HCT116 (cell line): ENCODE measurements at regions not wholly inside any gene's neighbourhood (a gene's known extent, or its start where the extent isn't known, plus 50 kb on each side); places are given as distances from the start of the nearest gene placed in this dataset.

Experiments used
- ATAC-seq: fragments of 200-7000 bp; cut with Tn5 transposase; 2 replicates; pipeline ENCODE4 v1.9.1; 2020; ENCODE audit warnings: mild to moderate bottlenecking, moderate library complexity
- BruUV-seq: library from RNA; stranded (reverse); fragments of 400-500 nt; replicated peaks from 2 replicates; lab custom pipeline; 2021; lab: Mats Ljungman, UMichigan
- CTCF ChIA-PET: fragments of 300-600 bp; sonication (Branson Sonifier 250); formaldehyde crosslinking; loops from one replicate; lab custom pipeline; 2021; ENCODE audit warnings: antibody characterized with exemption; lab: Charles Lee
- POLR2A ChIA-PET: fragments of 300-600, 350-600 bp; sonication (Branson Sonifier 250); formaldehyde crosslinking; loops from one replicate; lab custom pipeline; 2021; ENCODE audit warnings: antibody characterized with exemption; lab: Charles Lee
- RAD21 ChIA-PET, 2 experiments: fragments of 300-600 bp; sonication (Branson Sonifier 250); formaldehyde crosslinking; loops; one replicate each; lab custom pipeline; 2023; ENCODE audit warnings: low total read pairs in 2 of 2; ENCODE audit not compliant: uncharacterized antibody in 2 of 2, unreplicated experiment in 2 of 2, low non-redundant PET in 1 of 2; lab: Charles Lee
- DNase-seq: peaks from one replicate; pipeline ENCODE4 v3.0.0-alpha.2; 2010; ENCODE audit warnings: low read depth, low spot score
- H2AFZ ChIP-seq: fragments of 200-600 bp; shearing (Covaris generic), sonication (generic); 2 replicates; pipeline ENCODE4 v1.6.1; 2017; ENCODE audit warnings: low read depth, mixed run types, mixed read lengths, antibody characterized with exemption, low read length; ENCODE audit not compliant: poor library complexity, severe bottlenecking
- H3K27ac ChIP-seq: 2 replicates; pipeline ENCODE4 v1.5.1; 2012; ENCODE audit warnings: low read depth, low read length
- H3K27me3 ChIP-seq: fragments of 200-600 bp; sonication (generic); 2 replicates; pipeline ENCODE4 v1.6.1; 2016; ENCODE audit warnings: mixed run types, low read length, mixed read lengths; ENCODE audit not compliant: insufficient read depth
- H3K36me3 ChIP-seq, 2 experiments: fragments of 200-500 bp in 1 of 2; fragments of 200-600 bp in 1 of 2; sonication (Bioruptor generic) in 1 of 2; sonication (generic) in 1 of 2; 2 replicates each; pipeline versions ENCODE4 v1.5.1 to v1.6.1; 2014 to 2016; ENCODE audit warnings: low read length in 2 of 2, inconsistent platforms in 1 of 2, mixed read lengths in 1 of 2, mixed run types in 1 of 2; ENCODE audit not compliant: insufficient read depth in 2 of 2, control insufficient read depth in 1 of 2
- H3K4me1 ChIP-seq, 2 experiments: fragments of 200-600 bp in 1 of 2; sonication (generic) in 1 of 2; 2 replicates each; pipeline versions ENCODE4 v1.5.1 to v1.6.1; 2012 to 2017; ENCODE audit warnings: low read length in 2 of 2, inconsistent platforms in 1 of 2, mild to moderate bottlenecking in 1 of 2, mixed read lengths in 1 of 2, mixed run types in 1 of 2, moderate library complexity in 1 of 2; ENCODE audit not compliant: insufficient read depth in 2 of 2, control insufficient read depth in 1 of 2
- H3K4me2 ChIP-seq: fragments of 200-600 bp; sonication (generic); 2 replicates; pipeline ENCODE4 v1.6.1; 2017; ENCODE audit warnings: mixed run types, low read length, mixed read lengths
- H3K4me3 ChIP-seq, 2 experiments: fragments of 200-600 bp in 1 of 2; sonication (generic) in 1 of 2; replicated peaks in 1 of 2; 2 replicates each; pipeline ENCODE4 v1.5.1; 2011 to 2016; ENCODE audit warnings: low read length in 2 of 2, control low read depth in 1 of 2, low read depth in 1 of 2, mild to moderate bottlenecking in 1 of 2, mixed read lengths in 1 of 2, mixed run types in 1 of 2
- H3K79me2 ChIP-seq: fragments of 200-600 bp; sonication (generic); 2 replicates; pipeline ENCODE4 v1.6.1; 2017; ENCODE audit warnings: mild to moderate bottlenecking, mixed run types, low read length, moderate library complexity, mixed read lengths; ENCODE audit not compliant: insufficient read depth
- H3K9ac ChIP-seq: fragments of 200-600 bp; sonication (generic); 2 replicates; pipeline ENCODE4 v1.6.1; 2016; ENCODE audit warnings: low read length, mixed read lengths
- H3K9me2 ChIP-seq: fragments of 200-600 bp; sonication (generic), shearing (Covaris generic); 2 replicates; pipeline ENCODE4 v1.6.1; 2017; ENCODE audit warnings: mixed run types, mild to moderate bottlenecking, moderate library complexity; ENCODE audit not compliant: insufficient read depth
- H3K9me3 ChIP-seq, 2 experiments: fragments of 200-500 bp in 1 of 2; fragments of 200-600 bp in 1 of 2; sonication (Bioruptor generic) in 1 of 2; sonication (generic) in 1 of 2; 2 replicates each; pipeline ENCODE4 v1.6.1; 2014 to 2017; ENCODE audit warnings: low read length in 2 of 2, mixed read lengths in 2 of 2, inconsistent platforms in 1 of 2, low read depth in 1 of 2, mild to moderate bottlenecking in 1 of 2, mixed run types in 1 of 2, moderate library complexity in 1 of 2; ENCODE audit not compliant: control insufficient read depth in 1 of 2, insufficient read depth in 1 of 2
- H4K20me1 ChIP-seq: fragments of 200-600 bp; sonication (generic), shearing (Covaris generic); 2 replicates; pipeline ENCODE4 v1.6.1; 2017; ENCODE audit warnings: mixed run types, mild to moderate bottlenecking, moderate library complexity; ENCODE audit not compliant: insufficient read depth
- ATF3 ChIP-seq: IDR thresholded peaks from 2 replicates; pipeline ENCODE4 v1.6.1; 2012
- CBX3 ChIP-seq: IDR thresholded peaks from 2 replicates; pipeline ENCODE4 v1.6.1; 2012; ENCODE audit warnings: low read depth
- CTCF ChIP-seq, 3 experiments: fragments of 200-600 bp in 1 of 3; sonication (generic) in 1 of 3; IDR thresholded peaks in 2 of 3; conservative IDR thresholded peaks in 1 of 3; 2 replicates each; pipeline ENCODE4 v1.5.1; 2012 to 2017; ENCODE audit warnings: low read depth in 2 of 3, low read length in 2 of 3, antibody characterized with exemption in 1 of 3, borderline replicate concordance in 1 of 3, control low read depth in 1 of 3, mild to moderate bottlenecking in 1 of 3, mixed read lengths in 1 of 3, mixed run types in 1 of 3, moderate library complexity in 1 of 3; ENCODE audit not compliant: insufficient read depth in 1 of 3
- EGR1 ChIP-seq: IDR thresholded peaks from 2 replicates; pipeline ENCODE4 v1.6.1; 2012; ENCODE audit warnings: low read depth
- ELF1 ChIP-seq: IDR thresholded peaks from 2 replicates; pipeline ENCODE4 v1.6.1; 2012; ENCODE audit warnings: low read depth, borderline replicate concordance
- EZH2 ChIP-seq: fragments of 200-600 bp; sonication (generic); IDR thresholded peaks from 2 replicates; pipeline ENCODE4 v1.6.1; 2017; ENCODE audit warnings: antibody characterized with exemption, mixed run types
- FOSL1 ChIP-seq: IDR thresholded peaks from 2 replicates; pipeline ENCODE4 v1.6.1; 2012; ENCODE audit warnings: low read depth
- JUND ChIP-seq: IDR thresholded peaks from 2 replicates; pipeline ENCODE4 v1.6.1; 2012
- MAX ChIP-seq: IDR thresholded peaks from 2 replicates; pipeline ENCODE4 v1.6.1; 2012
- POLR2A ChIP-seq: IDR thresholded peaks from 2 replicates; pipeline ENCODE4 v1.7.0; 2011; ENCODE audit warnings: borderline replicate concordance; ENCODE audit not compliant: insufficient read depth, insufficient read length; ENCODE audit errors: extremely low read depth
- POLR2AphosphoS5 ChIP-seq: IDR thresholded peaks from 2 replicates; pipeline ENCODE4 v1.6.1; 2011; ENCODE audit warnings: mild to moderate bottlenecking, low read depth, low read length, moderate library complexity
- RAD21 ChIP-seq: IDR thresholded peaks from 2 replicates; pipeline ENCODE4 v1.6.1; 2012; ENCODE audit warnings: low read depth, mild to moderate bottlenecking
- REST ChIP-seq: IDR thresholded peaks from 2 replicates; pipeline ENCODE4 v1.6.1; 2012; ENCODE audit warnings: low read depth
- SIN3A ChIP-seq: IDR thresholded peaks from 2 replicates; pipeline ENCODE4 v1.6.1; 2012; ENCODE audit warnings: low read depth
- SP1 ChIP-seq: IDR thresholded peaks from 2 replicates; pipeline ENCODE4 v1.6.1; 2012; ENCODE audit warnings: low read depth
- SRF ChIP-seq: IDR thresholded peaks from 2 replicates; pipeline ENCODE4 v1.6.1; 2012; ENCODE audit warnings: low read depth
- YY1 ChIP-seq: IDR thresholded peaks from 2 replicates; pipeline ENCODE4 v1.6.1; 2011; ENCODE audit warnings: low read length, low read depth, moderate library complexity, mild to moderate bottlenecking; ENCODE audit not compliant: insufficient replicate concordance; ENCODE audit errors: extremely low read depth
- ZBTB33 ChIP-seq: IDR thresholded peaks from 2 replicates; pipeline ENCODE4 v1.6.1; 2011; ENCODE audit warnings: mild to moderate bottlenecking, low read length, moderate library complexity; ENCODE audit not compliant: insufficient replicate concordance; ENCODE audit errors: extremely low read depth
- ZFX ChIP-seq: fragments of 450-650 bp; IDR thresholded peaks from 2 replicates; pipeline ENCODE4 v1.6.1; 2017
- ZNF274 ChIP-seq: fragments of 200-500 bp; sonication (Bioruptor generic); IDR thresholded peaks from 2 replicates; pipeline ENCODE4 v1.6.1; 2014; ENCODE audit warnings: mild to moderate bottlenecking, low read depth, low read length, inconsistent platforms
- intact Hi-C: fragments of 100-400 bp; cut with micrococcal nuclease; formaldehyde crosslinking; loops from 2 replicates; pipeline ENCODE4 v1.10.0; 2022

- H3K36me3 ChIP-seq = no peaks in the 10 kb centered on the region
- no peak overlapping the region for H3K27ac ChIP-seq
- no peaks in the 10 kb centered on the region for H4K20me1 ChIP-seq
- no peaks in the 10 kb centered on the region for H3K27me3 ChIP-seq
- H2AFZ ChIP-seq = no peak overlapping the region
- H3K79me2 ChIP-seq = no peaks in the 10 kb centered on the region
- H3K9me3 ChIP-seq = no peaks in the 10 kb centered on the region
- TF ChIP-seq YY1 = no peak
- no peak for TF ChIP-seq RAD21
- no peak for TF ChIP-seq JUND
- no peak for TF ChIP-seq ZBTB33
- no peak for TF ChIP-seq REST
- TF ChIP-seq EZH2 = no peak
- TF ChIP-seq ZNF274 = no peak
- TF ChIP-seq SP1 = no peak
- TF ChIP-seq MAX = no peak
- no peak for TF ChIP-seq CTCF (IDR thresholded peaks at IDR 0.05 in 2 of 3, conservative IDR thresholded peaks at IDR 0.05 in 1 of 3; ENCODE audit: borderline replicate concordance in 1 of 3, insufficient read depth in 1 of 3, low read depth in 2 of 3, low read length in 2 of 3)
- no peak for TF ChIP-seq SIN3A
- TF ChIP-seq EGR1 = no peak
- no peak for TF ChIP-seq SRF
- no peak for TF ChIP-seq FOSL1
- TF ChIP-seq POLR2AphosphoS5 = no peak
- no peak for TF ChIP-seq ATF3
- no peak for TF ChIP-seq CBX3
- no peak for TF ChIP-seq ELF1
- TF ChIP-seq POLR2A = no peak
- TF ChIP-seq ZFX = no peak
- intact Hi-C loops = no loop called here
- H3K4me1 ChIP-seq = no peaks in the 10 kb centered on the region
- H3K9ac ChIP-seq = no peak overlapping the region
- POLR2A ChIA-PET = no interaction called here
- H3K4me2 ChIP-seq = no peak overlapping the region
- no TSS peak for BruUV-seq
- no peak for ATAC-seq
- H3K4me3 ChIP-seq = no peak overlapping the region
- CTCF ChIA-PET = no interaction called here
- RAD21 ChIA-PET = no interaction called here
- H3K9me2 ChIP-seq = no peaks in the 10 kb centered on the region
- DNase-seq = no peak
Measured at GRCh38 chr5:116848954-116849581, 274.4 kb upstream of the SEMA6A start.
